ENCODE measurements at regions not wholly inside any gene's neighbourhood (a gene's known extent, or its start where the extent isn't known, plus 50 kb on each side); places are given as distances from the start of the nearest gene placed in this dataset.

DNA sequence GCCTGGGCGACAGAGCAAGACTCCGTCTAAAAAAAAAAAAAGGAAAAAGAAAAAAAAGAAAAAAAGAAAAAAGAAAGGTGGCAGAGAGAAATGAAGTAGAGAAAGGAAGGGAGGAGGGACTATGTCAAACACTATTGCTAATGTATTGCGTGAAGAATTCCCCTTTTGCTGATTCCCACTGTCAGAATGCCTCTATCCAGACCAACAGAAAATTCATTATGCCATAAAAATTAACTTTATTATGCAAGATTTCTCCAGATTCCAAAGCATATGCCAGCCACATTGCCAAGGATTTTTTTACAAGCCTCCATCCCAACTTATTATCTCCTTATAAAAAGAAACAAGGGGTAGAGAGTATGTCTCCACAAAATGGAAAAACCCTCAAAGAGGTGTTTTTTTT, 209.3 kb downstream of the MTERF1 start:
- POLR2A ChIA-PET, result no interaction called here
- CTCF ChIA-PET, result no interaction called here
- no peak overlapping the region for H3K4me3 ChIP-seq (ENCODE audit: low read depth, low read length)
- H3K36me3 ChIP-seq (ENCODE audit: control insufficient read depth, insufficient read depth, low read length), result no peaks in the 10 kb centered on the region
- TF ChIP-seq, protein P1, sequence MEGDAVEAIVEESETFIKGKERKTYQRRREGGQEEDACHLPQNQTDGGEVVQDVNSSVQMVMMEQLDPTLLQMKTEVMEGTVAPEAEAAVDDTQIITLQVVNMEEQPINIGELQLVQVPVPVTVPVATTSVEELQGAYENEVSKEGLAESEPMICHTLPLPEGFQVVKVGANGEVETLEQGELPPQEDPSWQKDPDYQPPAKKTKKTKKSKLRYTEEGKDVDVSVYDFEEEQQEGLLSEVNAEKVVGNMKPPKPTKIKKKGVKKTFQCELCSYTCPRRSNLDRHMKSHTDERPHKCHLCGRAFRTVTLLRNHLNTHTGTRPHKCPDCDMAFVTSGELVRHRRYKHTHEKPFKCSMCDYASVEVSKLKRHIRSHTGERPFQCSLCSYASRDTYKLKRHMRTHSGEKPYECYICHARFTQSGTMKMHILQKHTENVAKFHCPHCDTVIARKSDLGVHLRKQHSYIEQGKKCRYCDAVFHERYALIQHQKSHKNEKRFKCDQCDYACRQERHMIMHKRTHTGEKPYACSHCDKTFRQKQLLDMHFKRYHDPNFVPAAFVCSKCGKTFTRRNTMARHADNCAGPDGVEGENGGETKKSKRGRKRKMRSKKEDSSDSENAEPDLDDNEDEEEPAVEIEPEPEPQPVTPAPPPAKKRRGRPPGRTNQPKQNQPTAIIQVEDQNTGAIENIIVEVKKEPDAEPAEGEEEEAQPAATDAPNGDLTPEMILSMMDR (IDR thresholded peaks at IDR 0.05; ENCODE audit: insufficient read depth, low read depth, low read length), result no peak
- DNase-seq (ENCODE audit: low read depth), result no peak
- H3K27me3 ChIP-seq (ENCODE audit: control insufficient read depth, insufficient read depth, low read length), result no peaks in the 10 kb centered on the region

DNA sequence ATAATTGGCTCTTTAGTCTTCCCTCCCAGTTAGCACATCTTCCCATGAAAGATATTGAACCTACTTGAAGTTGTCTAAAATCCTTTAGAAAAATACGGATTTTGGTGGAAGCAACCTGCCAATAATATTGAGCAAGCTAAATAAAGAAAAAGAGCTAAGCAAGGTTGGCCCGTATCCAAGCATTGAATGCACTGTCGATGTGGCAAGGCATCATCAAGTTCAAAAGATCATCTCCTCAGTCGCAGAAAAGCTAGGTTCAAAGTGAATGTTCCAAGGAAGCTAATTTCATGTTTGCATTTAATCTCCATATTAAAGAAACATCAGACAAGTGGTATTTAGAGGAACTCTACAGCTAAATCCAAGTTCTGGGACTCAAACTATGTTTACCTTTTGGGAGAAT, 206.0 kb downstream of the MTERF1 start:
- H3K36me3 ChIP-seq (ENCODE audit: control insufficient read depth, insufficient read depth, low read length), result no peaks in the 10 kb centered on the region
- TF ChIP-seq, protein P1 (IDR thresholded peaks at IDR 0.05; ENCODE audit: insufficient read depth, low read depth, low read length), result no peak
- no peaks in the 10 kb centered on the region for H3K27me3 ChIP-seq (ENCODE audit: control insufficient read depth, insufficient read depth, low read length)
- ChIA-PET POLR2A (no interaction called here), CTCF (no interaction called here)
- no peak for DNase-seq (ENCODE audit: low read depth)
- no peak overlapping the region for H3K4me3 ChIP-seq (ENCODE audit: low read depth, low read length)

DNA sequence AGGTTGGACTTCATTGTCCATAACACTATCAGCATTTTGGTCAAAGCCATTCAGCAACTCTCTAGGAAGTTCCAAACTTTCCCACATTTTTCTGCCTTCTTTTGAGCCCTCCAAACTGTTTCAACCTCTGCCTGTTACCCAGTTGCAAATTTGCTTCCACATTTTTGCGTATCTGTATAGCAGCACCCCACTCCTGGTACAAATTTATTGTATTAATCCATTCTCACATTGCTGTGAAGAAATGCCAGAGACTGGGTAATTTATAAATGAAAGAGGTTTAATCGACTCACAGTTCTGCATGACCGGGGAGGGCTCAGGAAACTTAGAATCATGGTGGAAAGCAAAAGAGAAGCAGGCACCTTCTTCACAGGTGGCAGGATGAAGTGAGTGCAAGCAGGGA, 198.8 kb downstream of the MTERF1 start:
- DNase-seq (ENCODE audit: low read depth), result no peak
- ChIA-PET CTCF (no interaction called here), POLR2A (no interaction called here)
- H3K4me3 ChIP-seq (ENCODE audit: low read depth, low read length), result no peak overlapping the region
- H3K27me3 ChIP-seq (ENCODE audit: control insufficient read depth, insufficient read depth, low read length), result no peaks in the 10 kb centered on the region
- no peaks in the 10 kb centered on the region for H3K36me3 ChIP-seq (ENCODE audit: control insufficient read depth, insufficient read depth, low read length)
- TF ChIP-seq, protein P1 (IDR thresholded peaks at IDR 0.05; ENCODE audit: insufficient read depth, low read depth, low read length), result no peak

DNA sequence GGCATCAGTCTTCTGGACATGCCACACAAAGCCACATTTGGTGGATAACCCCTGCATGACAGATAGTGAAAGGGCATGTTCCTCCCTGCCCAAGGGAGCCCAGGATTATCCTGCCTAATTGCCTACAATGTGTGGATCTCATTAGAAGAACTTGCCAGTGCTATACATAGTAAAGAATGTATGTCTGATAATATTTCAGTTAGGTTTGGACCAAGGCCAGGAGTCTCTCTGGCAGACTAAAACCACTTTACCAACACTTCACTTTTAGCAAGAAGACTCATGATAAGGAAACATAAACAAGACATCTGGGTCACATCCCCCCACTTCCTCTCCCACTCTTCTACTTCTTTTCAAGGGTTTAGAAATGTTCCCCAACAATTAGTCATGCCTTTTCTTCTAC, 196.7 kb downstream of the MTERF1 start:
- CTCF ChIA-PET, result no interaction called here
- DNase-seq (ENCODE audit: low read depth), result no peak

DNA sequence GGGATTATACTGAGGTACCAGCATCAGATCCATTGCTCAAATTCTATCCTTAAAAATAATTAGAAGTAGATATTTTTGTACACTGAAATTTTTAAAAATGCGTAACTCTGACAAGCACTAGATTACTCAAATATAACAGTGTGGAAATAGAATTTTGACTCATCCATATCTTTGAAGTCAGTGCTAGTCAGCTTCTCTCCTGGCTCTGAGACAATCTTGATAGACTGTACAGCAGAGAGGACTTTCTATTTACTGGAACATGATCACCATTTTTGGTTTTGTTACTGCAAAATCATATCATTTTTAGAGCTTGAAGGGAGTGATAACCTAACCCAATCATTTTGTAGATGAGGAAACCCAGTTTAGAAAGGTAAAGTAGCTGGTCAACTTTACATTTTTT, 195.0 kb downstream of the MTERF1 start:
- TF ChIP-seq, protein P1 (IDR thresholded peaks at IDR 0.05; ENCODE audit: insufficient read depth, low read depth, low read length), result no peak
- POLR2A ChIA-PET, result no interaction called here
- CTCF ChIA-PET, result no interaction called here
- Histone ChIP-seq H3K27me3 (ENCODE audit: control insufficient read depth, insufficient read depth, low read length) (no peaks in the 10 kb centered on the region), H3K36me3 (ENCODE audit: control insufficient read depth, insufficient read depth, low read length) (no peaks in the 10 kb centered on the region), H3K4me3 (ENCODE audit: low read depth, low read length) (no peak overlapping the region)
- no peak for DNase-seq (ENCODE audit: low read depth)

More for the DNA sequence above, 196.7 kb downstream of the MTERF1 start:
- Histone ChIP-seq H3K27me3 (ENCODE audit: control insufficient read depth, insufficient read depth, low read length) (no peaks in the 10 kb centered on the region), H3K36me3 (ENCODE audit: control insufficient read depth, insufficient read depth, low read length) (no peaks in the 10 kb centered on the region), H3K4me3 (ENCODE audit: low read depth, low read length) (no peak overlapping the region)
- TF ChIP-seq, protein P1 (IDR thresholded peaks at IDR 0.05; ENCODE audit: insufficient read depth, low read depth, low read length), result no peak
- POLR2A ChIA-PET, result no interaction called here
